B cell (primary cell): ENCODE measurements at regions not wholly inside any gene's neighbourhood (a gene's known extent, or its start where the extent isn't known, plus 50 kb on each side); places are given as distances from the start of the nearest gene placed in this dataset.

Experiments
- ATAC-seq: fragments of 200-7000 bp; cut with Tn5 transposase; one replicate; pipeline ENCODE4 v1.10.0; 2021; ENCODE audit warnings: low read depth, mild to moderate bottlenecking, moderate number of reproducible peaks, moderate library complexity
- CTCF ChIA-PET: fragments of 350-600 bp; sonication (Branson Sonifier 250); formaldehyde crosslinking; loops from one replicate; lab custom pipeline; 2021; ENCODE audit warnings: antibody characterized with exemption, inconsistent platforms; lab: Charles Lee
- POLR2A ChIA-PET: fragments of 350-600 bp; sonication (Branson Sonifier 250); formaldehyde crosslinking; loops from one replicate; lab custom pipeline; 2021; ENCODE audit warnings: antibody characterized with exemption; lab: Charles Lee
- DNase-seq: peaks from one replicate; pipeline ENCODE4 v3.0.0; 2013
- H2AFZ ChIP-seq: 2 replicates; pipeline ENCODE4 v1.6.1; 2012; ENCODE audit warnings: mild to moderate bottlenecking, low read depth, low read length; ENCODE audit not compliant: insufficient read depth, poor library complexity, severe bottlenecking
- H3K27ac ChIP-seq, 2 donors: 1 replicate in 1 of 2; 2 replicates in 1 of 2; pipeline ENCODE4 v1.5.1; 2012 to 2013; ENCODE audit warnings: low read length in 2 of 2, mild to moderate bottlenecking in 2 of 2, moderate library complexity in 1 of 2
- H3K27me3 ChIP-seq, 4 experiments: fragments of 200-600 bp in 1 of 4; sonication (generic) in 1 of 4; replicated peaks in 1 of 4; 1 replicate in 2 of 4; 2 replicates in 2 of 4; pipeline versions ENCODE4 v1.6.1 to v1.7.0; 2013 to 2016; ENCODE audit warnings: low read length in 3 of 4, mild to moderate bottlenecking in 2 of 4, mixed read lengths in 1 of 4, moderate library complexity in 1 of 4; ENCODE audit not compliant: insufficient read depth in 4 of 4, control insufficient read depth in 3 of 4; ENCODE audit errors: control extremely low read depth in 1 of 4
- H3K36me3 ChIP-seq, 2 experiments: replicated peaks in 1 of 2; 1 replicate in 1 of 2; 2 replicates in 1 of 2; pipeline versions ENCODE4 v1.6.1 to v1.7.1; 2013; ENCODE audit warnings: low read length in 1 of 2; ENCODE audit not compliant: insufficient read depth in 2 of 2, control insufficient read depth in 1 of 2; ENCODE audit errors: control extremely low read depth in 1 of 2, extremely low read depth in 1 of 2
- H3K4me1 ChIP-seq, 2 donors: fragments of 200-600 bp in 1 of 2; sonication (generic) in 1 of 2; 1 replicate in 1 of 2; 2 replicates in 1 of 2; pipeline versions ENCODE4 v1.5.1 to v1.6.1; 2013 to 2017; ENCODE audit warnings: low read length in 2 of 2; ENCODE audit not compliant: control insufficient read depth in 2 of 2, insufficient read depth in 2 of 2
- H3K4me2 ChIP-seq: replicated peaks from 2 replicates; pipeline ENCODE3; 2012; ENCODE audit warnings: mild to moderate bottlenecking, low read depth, low read length; ENCODE audit not compliant: poor library complexity, severe bottlenecking
- H3K4me3 ChIP-seq, 5 experiments: fragments of 200-600 bp in 1 of 5; sonication (generic) in 1 of 5; 1 replicate in 3 of 5; 2 replicates in 2 of 5; pipeline versions ENCODE4 v1.5.1 to v1.7.0; 2011 to 2016; ENCODE audit warnings: low read length in 4 of 5, mild to moderate bottlenecking in 4 of 5, low read depth in 2 of 5, control low read depth in 1 of 5, moderate library complexity in 1 of 5; ENCODE audit not compliant: insufficient read depth in 1 of 5; ENCODE audit errors: control extremely low read depth in 1 of 5, extremely low read depth in 1 of 5
- H3K79me2 ChIP-seq: fragments of 200-600 bp; sonication (generic); one replicate; pipeline ENCODE4 v1.6.0; 2016; ENCODE audit warnings: low read length; ENCODE audit not compliant: control insufficient read depth, insufficient read depth
- H3K9ac ChIP-seq: fragments of 200-600 bp; sonication (generic); 2 replicates; pipeline ENCODE4 v1.6.1; 2017; ENCODE audit warnings: mild to moderate bottlenecking, low read length, moderate library complexity
- H3K9me3 ChIP-seq, 3 donors: one replicate each; pipeline versions ENCODE4 v1.6.1 to v1.7.1; 2013; ENCODE audit warnings: low read length in 2 of 3; ENCODE audit not compliant: control insufficient read depth in 2 of 3, insufficient read depth in 1 of 3; ENCODE audit errors: control extremely low read depth in 1 of 3
- H4K20me1 ChIP-seq: 2 replicates; pipeline ENCODE4 v1.6.0; 2012; ENCODE audit warnings: mild to moderate bottlenecking, low read length; ENCODE audit not compliant: insufficient read depth, control insufficient read depth, poor library complexity, severe bottlenecking
- H3K27ac Mint-ChIP-seq: one replicate; pipeline ENCODE4 v1.8.0; 2021; ENCODE audit warnings: mixed read lengths
- H3K27me3 Mint-ChIP-seq: one replicate; pipeline ENCODE4 v1.8.0; 2021; ENCODE audit warnings: mixed read lengths
- H3K4me1 Mint-ChIP-seq: one replicate; pipeline ENCODE4 v1.8.0; 2021; ENCODE audit warnings: mixed read lengths
- H3K4me3 Mint-ChIP-seq: one replicate; pipeline ENCODE4 v1.8.0; 2021; ENCODE audit warnings: mixed read lengths
- H3K9me3 Mint-ChIP-seq: one replicate; pipeline ENCODE4 v1.8.0; 2022; ENCODE audit warnings: mixed read lengths; ENCODE audit not compliant: insufficient read depth
- EZH2 ChIP-seq: IDR thresholded peaks from 2 replicates; pipeline ENCODE4 v1.6.1; 2012; ENCODE audit warnings: borderline replicate concordance, low read depth, mild to moderate bottlenecking, moderate library complexity, low read length; ENCODE audit not compliant: insufficient read depth, poor library complexity, severe bottlenecking
- WGBS: methylation state at CpG from one replicate; pipeline ENCODE4 v1.1.5; 2013; ENCODE audit warnings: missing lambda C conversion rate; ENCODE audit not compliant: insufficient coverage; 5-methylcytosine and 5-hydroxymethylcytosine counted together
- intact Hi-C: fragments of 100-400 bp; cut with micrococcal nuclease; formaldehyde crosslinking; loops from one replicate; pipeline ENCODE4 v1.10.0; 2022
- TF ChIP-seq, protein P1 (sequence below): fragments of 200-600 bp; IDR thresholded peaks from one replicate; pipeline ENCODE4 v1.8.0; 2022; ENCODE audit warnings: antibody characterized with exemption, mild to moderate bottlenecking

DNA sequence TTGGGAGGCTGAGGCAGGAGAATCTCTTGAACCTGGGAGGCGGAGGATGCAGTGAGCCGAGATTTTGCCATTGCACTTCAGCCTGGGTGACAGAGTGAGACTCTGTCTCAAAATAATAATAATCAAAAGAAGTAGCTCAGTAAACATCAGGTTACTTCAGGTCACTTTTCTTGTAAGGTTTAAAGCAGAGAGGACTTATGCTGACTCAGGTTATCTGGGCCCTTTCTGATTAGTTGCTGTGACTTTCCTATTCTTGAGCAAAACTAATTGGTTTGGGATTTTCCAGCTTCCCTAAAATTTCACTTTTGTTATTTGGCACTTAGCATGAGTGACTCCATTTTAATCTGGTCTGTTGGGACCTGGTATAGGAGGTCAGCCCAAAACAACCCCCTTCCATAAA is 812.9 kb downstream of the NLGN4X start:
- no peaks in the 10 kb centered on the region for H3K36me3 ChIP-seq
- DNase-seq (no peak), ATAC-seq (no peak)
- H3K79me2 ChIP-seq, result no peaks in the 10 kb centered on the region
- no peak overlapping the region for H3K4me2 ChIP-seq
- H3K4me1 ChIP-seq, result no peaks in the 10 kb centered on the region
- no CpG with 5 or more reads among the region's 2 CpGs for WGBS
- Mint-ChIP-seq H3K27me3 (no peaks in the 10 kb centered on the region), H3K9me3 (no peaks in the 10 kb centered on the region), H3K4me3 (no peak overlapping the region), H3K27ac (no peak overlapping the region), H3K4me1 (no peaks in the 10 kb centered on the region)
- intact Hi-C loops, result no loop called here
- no peaks in the 10 kb centered on the region for H3K9me3 ChIP-seq
- no peak overlapping the region for H2AFZ ChIP-seq
- H3K27ac ChIP-seq, result no peak overlapping the region
- ChIA-PET POLR2A (no interaction called here), CTCF (no interaction called here)
- TF ChIP-seq, protein P1, sequence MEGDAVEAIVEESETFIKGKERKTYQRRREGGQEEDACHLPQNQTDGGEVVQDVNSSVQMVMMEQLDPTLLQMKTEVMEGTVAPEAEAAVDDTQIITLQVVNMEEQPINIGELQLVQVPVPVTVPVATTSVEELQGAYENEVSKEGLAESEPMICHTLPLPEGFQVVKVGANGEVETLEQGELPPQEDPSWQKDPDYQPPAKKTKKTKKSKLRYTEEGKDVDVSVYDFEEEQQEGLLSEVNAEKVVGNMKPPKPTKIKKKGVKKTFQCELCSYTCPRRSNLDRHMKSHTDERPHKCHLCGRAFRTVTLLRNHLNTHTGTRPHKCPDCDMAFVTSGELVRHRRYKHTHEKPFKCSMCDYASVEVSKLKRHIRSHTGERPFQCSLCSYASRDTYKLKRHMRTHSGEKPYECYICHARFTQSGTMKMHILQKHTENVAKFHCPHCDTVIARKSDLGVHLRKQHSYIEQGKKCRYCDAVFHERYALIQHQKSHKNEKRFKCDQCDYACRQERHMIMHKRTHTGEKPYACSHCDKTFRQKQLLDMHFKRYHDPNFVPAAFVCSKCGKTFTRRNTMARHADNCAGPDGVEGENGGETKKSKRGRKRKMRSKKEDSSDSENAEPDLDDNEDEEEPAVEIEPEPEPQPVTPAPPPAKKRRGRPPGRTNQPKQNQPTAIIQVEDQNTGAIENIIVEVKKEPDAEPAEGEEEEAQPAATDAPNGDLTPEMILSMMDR, result no peak
- no peak for TF ChIP-seq EZH2
- no peak overlapping the region for H3K4me3 ChIP-seq
- no peaks in the 10 kb centered on the region for H4K20me1 ChIP-seq
- no peak overlapping the region for H3K9ac ChIP-seq
- H3K27me3 ChIP-seq, result no peaks in the 10 kb centered on the region

DNA sequence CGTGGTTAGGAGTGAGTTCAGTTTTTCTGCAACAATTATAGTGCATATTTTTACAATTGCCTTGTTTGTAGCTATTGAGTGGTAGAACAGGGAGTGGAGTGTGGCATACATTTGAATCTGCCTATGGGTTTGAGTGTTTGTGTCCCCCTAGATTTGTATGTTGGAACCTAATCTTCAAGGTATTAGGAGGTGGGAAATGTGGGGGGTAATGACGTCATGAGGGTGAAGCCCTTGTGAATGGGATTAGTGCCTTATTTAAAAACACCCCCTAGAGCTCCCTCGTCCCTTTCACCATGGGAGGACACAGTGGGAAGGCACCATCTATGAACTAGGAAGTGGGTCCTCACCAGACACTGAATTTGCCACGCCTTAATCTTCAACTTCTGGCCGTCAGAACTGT is 819.6 kb downstream of the NLGN4X start:
- intact Hi-C loops, result no loop called here
- WGBS, result no CpG with 5 or more reads among the region's 5 CpGs
- CTCF ChIA-PET, result no interaction called here

More for the DNA sequence above, 819.6 kb downstream of the NLGN4X start:
- H3K9me3 Mint-ChIP-seq, result no peaks in the 10 kb centered on the region
- no peaks in the 10 kb centered on the region for H3K4me1 Mint-ChIP-seq
- H3K4me3 Mint-ChIP-seq, result no peak overlapping the region
- no peaks in the 10 kb centered on the region for H3K36me3 ChIP-seq
- H4K20me1 ChIP-seq, result no peaks in the 10 kb centered on the region
- no peak for TF ChIP-seq EZH2
- H3K4me3 ChIP-seq, result no peak overlapping the region
- H3K4me2 ChIP-seq, result no peak overlapping the region
- no peak overlapping the region for H3K27ac Mint-ChIP-seq
- H3K27me3 ChIP-seq, result no peaks in the 10 kb centered on the region
- no peaks in the 10 kb centered on the region for H3K27me3 Mint-ChIP-seq
- no peaks in the 10 kb centered on the region for H3K4me1 ChIP-seq
- ATAC-seq (no peak), DNase-seq (no peak)
- H3K9ac ChIP-seq, result no peak overlapping the region
- H3K27ac ChIP-seq, result no peak overlapping the region
- no peaks in the 10 kb centered on the region for H3K79me2 ChIP-seq
- no peaks in the 10 kb centered on the region for H3K9me3 ChIP-seq
- H2AFZ ChIP-seq, result no peak overlapping the region
- POLR2A ChIA-PET, result no interaction called here
